Coronary artery (tissue), 2 donors: ENCODE measurements at regions not wholly inside any gene's neighbourhood (a gene's known extent, or its start where the extent isn't known, plus 50 kb on each side); places are given as distances from the start of the nearest gene placed in this dataset.

Experiments used
- DNase-seq: peaks from one replicate; pipeline ENCODE4 v3.0.0-alpha.2; 2017; ENCODE audit warnings: low spot score
- H3K27ac ChIP-seq, 2 donors: fragments of 200-600 bp; sonication (generic); one replicate each; pipeline ENCODE4 v1.5.1; 2016 to 2019
- H3K4me3 ChIP-seq: fragments of 200-600 bp; sonication (generic); 2 replicates; pipeline ENCODE4 v1.5.1; 2016; ENCODE audit warnings: mild to moderate bottlenecking, moderate library complexity
- TF ChIP-seq, protein P1 (sequence below): fragments of 200-600 bp; sonication (generic); IDR thresholded peaks from one replicate; pipeline ENCODE4 v1.5.1; 2019; ENCODE audit warnings: antibody characterized with exemption

DNA sequence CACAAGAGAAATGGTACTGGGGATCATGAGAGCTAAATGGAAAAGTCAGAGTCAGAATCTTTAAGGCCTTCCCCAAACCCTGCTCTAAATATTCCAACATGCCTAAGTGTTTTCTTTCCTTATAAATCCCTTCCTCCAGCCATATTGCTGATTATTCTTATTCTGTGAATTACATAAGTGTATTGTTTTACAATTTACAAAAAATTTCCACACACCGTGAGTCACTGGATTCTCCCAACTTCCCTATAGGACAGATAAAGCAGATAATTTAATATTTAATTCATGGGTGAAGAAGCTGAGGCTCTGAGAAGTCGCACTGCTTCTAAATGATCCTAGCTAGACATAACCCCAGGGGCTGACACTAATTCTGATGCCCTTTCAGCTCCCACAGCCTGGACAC is 243.3 kb upstream of the JUN start:
- TF ChIP-seq, protein P1, sequence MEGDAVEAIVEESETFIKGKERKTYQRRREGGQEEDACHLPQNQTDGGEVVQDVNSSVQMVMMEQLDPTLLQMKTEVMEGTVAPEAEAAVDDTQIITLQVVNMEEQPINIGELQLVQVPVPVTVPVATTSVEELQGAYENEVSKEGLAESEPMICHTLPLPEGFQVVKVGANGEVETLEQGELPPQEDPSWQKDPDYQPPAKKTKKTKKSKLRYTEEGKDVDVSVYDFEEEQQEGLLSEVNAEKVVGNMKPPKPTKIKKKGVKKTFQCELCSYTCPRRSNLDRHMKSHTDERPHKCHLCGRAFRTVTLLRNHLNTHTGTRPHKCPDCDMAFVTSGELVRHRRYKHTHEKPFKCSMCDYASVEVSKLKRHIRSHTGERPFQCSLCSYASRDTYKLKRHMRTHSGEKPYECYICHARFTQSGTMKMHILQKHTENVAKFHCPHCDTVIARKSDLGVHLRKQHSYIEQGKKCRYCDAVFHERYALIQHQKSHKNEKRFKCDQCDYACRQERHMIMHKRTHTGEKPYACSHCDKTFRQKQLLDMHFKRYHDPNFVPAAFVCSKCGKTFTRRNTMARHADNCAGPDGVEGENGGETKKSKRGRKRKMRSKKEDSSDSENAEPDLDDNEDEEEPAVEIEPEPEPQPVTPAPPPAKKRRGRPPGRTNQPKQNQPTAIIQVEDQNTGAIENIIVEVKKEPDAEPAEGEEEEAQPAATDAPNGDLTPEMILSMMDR = no peak
- DNase-seq = no peak
- Histone ChIP-seq H3K27ac (no peak overlapping the region), H3K4me3 (no peak overlapping the region)

DNA sequence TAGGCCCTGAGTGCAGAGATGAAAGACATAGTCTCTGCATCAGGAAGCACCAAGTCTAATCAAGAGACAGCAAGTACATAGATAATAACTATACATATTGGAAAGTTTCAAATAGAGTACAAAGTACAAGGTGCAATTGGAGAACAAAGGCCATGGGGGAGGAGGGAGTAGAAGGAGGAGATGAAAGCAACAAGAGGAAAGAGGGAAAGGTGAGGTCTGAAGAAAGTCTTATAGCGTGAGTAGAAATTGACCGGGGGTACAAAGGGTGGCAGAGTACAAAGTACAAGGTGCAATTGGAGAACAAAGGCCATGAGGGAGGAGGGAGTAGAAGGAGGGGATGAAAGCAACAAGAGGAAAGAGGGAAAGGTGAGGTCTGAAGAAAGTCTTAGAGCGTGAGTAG is 244.2 kb upstream of the JUN start:
- TF ChIP-seq, protein P1 = no peak
- Histone ChIP-seq H3K27ac (no peak overlapping the region), H3K4me3 (no peak overlapping the region)
- no peak for DNase-seq

DNA sequence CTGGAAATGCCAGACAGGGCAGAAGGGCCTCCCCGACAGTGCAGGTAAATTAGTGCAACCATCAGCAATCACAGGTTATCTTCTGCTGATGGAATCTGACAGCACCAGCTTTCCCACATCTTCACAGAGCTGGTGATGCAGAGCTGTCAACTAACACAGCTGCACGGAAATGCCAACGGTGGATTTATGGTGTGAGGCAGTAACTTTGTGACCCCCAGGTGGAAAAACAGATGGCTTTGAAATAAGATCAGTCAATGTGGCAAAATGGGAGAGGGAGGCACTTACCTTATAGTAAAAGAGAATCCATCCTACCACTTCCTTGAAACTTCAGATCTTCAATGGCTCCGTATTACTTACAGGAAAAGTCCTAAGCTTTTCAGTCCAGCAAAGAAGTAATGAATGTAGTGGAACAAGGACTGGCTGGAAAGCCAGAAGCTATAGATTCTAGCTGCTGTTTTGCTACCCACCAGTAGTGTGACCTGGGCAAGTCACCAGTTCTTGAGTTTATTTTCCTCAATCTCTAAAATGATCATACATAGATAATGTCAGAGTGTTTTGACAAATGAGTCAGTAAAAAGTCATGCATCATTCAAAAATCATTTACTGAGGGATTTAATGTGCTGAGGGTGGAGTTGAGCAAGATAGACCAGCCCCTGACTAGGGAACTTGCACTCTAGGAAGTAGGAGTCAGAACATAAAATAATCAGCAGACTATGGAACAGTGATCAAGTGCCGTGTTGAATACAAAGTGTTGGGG is 245.7 kb upstream of the JUN start:
- no peak for DNase-seq
- Histone ChIP-seq H3K4me3 (no peak overlapping the region), H3K27ac (no peak overlapping the region)
- TF ChIP-seq, protein P1 = no peak

DNA sequence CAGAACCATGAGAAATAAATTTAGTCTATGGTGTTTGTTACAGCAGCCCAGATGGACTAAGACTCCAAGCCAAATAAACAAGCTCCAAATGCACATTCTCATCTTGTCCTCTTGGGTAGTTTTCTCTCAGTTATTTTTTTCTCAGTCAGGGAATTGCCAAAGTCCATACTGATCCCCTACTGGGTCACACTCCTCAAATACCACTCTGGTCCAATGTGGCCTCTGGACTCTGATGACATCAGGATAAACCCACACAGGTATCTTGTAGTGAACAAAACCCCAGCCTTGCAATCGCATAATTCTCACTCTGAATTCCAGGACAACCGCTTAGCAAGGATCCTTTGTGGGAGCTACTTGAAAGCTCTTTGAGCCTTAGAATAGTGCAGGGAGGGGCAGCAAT is 248.4 kb upstream of the JUN start:
- H3K4me3 ChIP-seq = no peak overlapping the region
- TF ChIP-seq, protein P1 = no peak
- DNase-seq = no peak

DNA sequence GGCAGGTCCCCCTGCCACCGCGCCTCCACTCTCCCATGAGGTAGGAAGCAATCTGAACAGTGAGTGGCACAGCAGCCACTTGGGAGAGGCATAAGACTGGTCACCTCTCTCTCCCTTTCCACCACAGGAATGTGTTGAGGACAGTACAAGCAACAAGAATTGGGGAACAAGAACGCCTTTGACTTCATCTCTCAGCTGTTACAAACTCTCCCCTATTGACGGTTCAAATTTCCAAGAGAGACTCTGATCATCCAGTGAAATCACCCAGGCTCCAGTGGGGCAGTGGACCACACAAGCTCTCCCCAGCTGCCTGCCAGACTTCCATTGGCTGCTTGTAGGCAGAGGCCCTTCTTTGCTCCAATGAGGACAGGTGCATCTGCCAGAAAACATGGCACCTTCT is 249.9 kb upstream of the JUN start:
- Histone ChIP-seq H3K27ac (no peak overlapping the region), H3K4me3 (no peak overlapping the region)
- DNase-seq = no peak
- TF ChIP-seq, protein P1 = no peak

More for the DNA sequence above, 248.4 kb upstream of the JUN start:
- H3K27ac ChIP-seq = no peak overlapping the region

DNA sequence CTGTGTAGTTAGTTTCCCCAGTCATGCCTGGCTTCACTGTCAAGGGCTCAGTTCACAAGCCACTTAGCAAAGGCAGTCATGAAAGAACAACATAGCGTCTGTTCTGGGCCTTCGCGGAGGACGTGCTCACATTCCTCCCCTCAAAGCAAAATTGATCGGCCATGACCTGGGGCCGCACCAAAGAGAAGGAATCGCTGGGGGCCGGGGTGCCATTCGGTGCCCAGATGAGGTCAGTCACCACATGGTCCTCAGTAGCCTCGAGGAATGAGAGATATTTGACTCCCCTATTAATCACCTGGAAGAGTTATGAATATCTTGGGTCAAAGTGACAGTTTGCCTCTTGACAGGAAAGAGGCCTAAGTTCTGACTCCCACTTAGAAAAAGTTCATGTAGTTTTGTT is 251.1 kb upstream of the JUN start:
- TF ChIP-seq, protein P1 = no peak
- no peak overlapping the region for H3K4me3 ChIP-seq
- no peak for DNase-seq
- H3K27ac ChIP-seq = no peak overlapping the region

DNA sequence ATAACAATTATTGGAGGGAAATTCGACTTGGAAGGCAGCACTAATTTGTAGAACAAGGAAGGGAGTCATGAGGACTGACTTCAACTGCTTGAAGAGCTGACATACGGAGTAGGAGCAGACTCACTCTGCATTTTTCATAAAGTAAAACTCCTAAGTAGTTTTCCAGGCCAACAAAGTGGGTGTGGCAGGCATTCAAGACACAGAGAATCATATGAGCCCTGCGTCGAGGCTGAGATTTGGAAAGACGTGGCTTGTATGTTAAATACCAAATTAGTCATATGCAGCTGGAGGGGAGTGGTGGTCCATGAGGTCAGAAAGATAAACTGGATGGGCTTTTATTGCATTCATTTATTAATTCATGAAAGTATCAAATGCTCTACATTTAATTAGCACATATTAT is 255.7 kb upstream of the JUN start:
- H3K27ac ChIP-seq = no peak overlapping the region
- TF ChIP-seq, protein P1 = no peak
- no peak for DNase-seq
- H3K4me3 ChIP-seq = no peak overlapping the region
